ENCODE measurements at regions not wholly inside any gene's neighbourhood (a gene's known extent, or its start where the extent isn't known, plus 50 kb on each side); places are given as distances from the start of the nearest gene placed in this dataset.
A peak's percentile ranks its signal among the peaks of the same experiment; 100 is the strongest.
"Not testable (repeated sequence)": the region's sequence is repeated elsewhere in the genome, so short reads cannot be mapped to it uniquely, and the experiment has no call there.

GRCh38 chr11:57871231-57871630, 109.6 kb downstream of the CTNND1 start:
- no peak for DNase-seq

GRCh38 chr11:57873196-57873911, 111.8 kb downstream of the CTNND1 start:
- DNase-seq, result no peak

GRCh38 chr11:57874981-57875380, 113.4 kb downstream of the CTNND1 start:
- no peak for DNase-seq

GRCh38 chr11:57881647-57882046, 120.0 kb downstream of the CTNND1 start:
- DNase-seq, result no peak

GRCh38 chr11:57883630-57884029, 122.0 kb downstream of the CTNND1 start:
- no peak for DNase-seq

GRCh38 chr11:57885298-57886050, 123.9 kb downstream of the CTNND1 start:
- DNase-seq, result peak; percentile 5

GRCh38 chr11:57888386-57888785, 126.8 kb downstream of the CTNND1 start:
- DNase-seq, result no peak

GRCh38 chr11:57890521-57890920, 128.9 kb downstream of the CTNND1 start:
- no peak for DNase-seq

GRCh38 chr11:57893200-57893599, 130.5 kb upstream of the OR9Q1 start:
- DNase-seq, result not testable (repeated sequence)

GRCh38 chr11:57896361-57897145, 127.1 kb upstream of the OR9Q1 start:
- DNase-seq, result no peak

- no peak for DNase-seq
Measured at GRCh38 chr11:57899378-57899777, 124.3 kb upstream of the OR9Q1 start.

GRCh38 chr11:57900320-57900719, 123.4 kb upstream of the OR9Q1 start:
- no peak for DNase-seq

- no peak for DNase-seq
Measured at GRCh38 chr11:57901278-57901677, 122.4 kb upstream of the OR9Q1 start.

- no peak for DNase-seq
Measured at GRCh38 chr11:57901756-57902155, 121.9 kb upstream of the OR9Q1 start.

- no peak for DNase-seq
Measured at GRCh38 chr11:57903011-57903410, 120.7 kb upstream of the OR9Q1 start.

- DNase-seq, result no peak
Measured at GRCh38 chr11:57903441-57904123, 120.1 kb upstream of the OR9Q1 start.

GRCh38 chr11:57904376-57904775, 119.3 kb upstream of the OR9Q1 start:
- DNase-seq, result no peak

- no peak for DNase-seq
Measured at GRCh38 chr11:57905439-57905838, 118.2 kb upstream of the OR9Q1 start.

- DNase-seq, result not testable (repeated sequence)
Measured at GRCh38 chr11:57908399-57908798, 115.3 kb upstream of the OR9Q1 start.

GRCh38 chr11:57911522-57911921, 112.2 kb upstream of the OR9Q1 start:
- DNase-seq, result not testable (repeated sequence)

GRCh38 chr11:57913715-57914704, 109.7 kb upstream of the OR9Q1 start:
- DNase-seq, result no peak

- DNase-seq, result no peak
Measured at GRCh38 chr11:57917632-57918031, 106.0 kb upstream of the OR9Q1 start.

Data from MV-4-11 (cell line).